Kidney capillary endothelial cell (primary cell): ENCODE measurements at regions not wholly inside any gene's neighbourhood (a gene's known extent, or its start where the extent isn't known, plus 50 kb on each side); places are given as distances from the start of the nearest gene placed in this dataset.
"Not testable (repeated sequence)": the region's sequence is repeated elsewhere in the genome, so short reads cannot be mapped to it uniquely, and the experiment has no call there.

ENCODE experiments used
- DNase-seq: peaks from one replicate; pipeline ENCODE4 v3.0.0-alpha.2; 2018; ENCODE audit warnings: low spot score

GRCh38 chr12:88816201-88816600, 235.9 kb upstream of the KITLG start:
- no peak for DNase-seq

GRCh38 chr12:88814779-88815178, 234.5 kb upstream of the KITLG start:
- DNase-seq, result no peak

GRCh38 chr12:88812610-88813009, 232.3 kb upstream of the KITLG start:
- DNase-seq, result no peak

- no peak for DNase-seq
Observed at GRCh38 chr12:88810806-88811205, 230.5 kb upstream of the KITLG start.

- DNase-seq, result not testable (repeated sequence)
Observed at GRCh38 chr12:88809841-88810240, 229.6 kb upstream of the KITLG start.

- DNase-seq, result no peak
Observed at GRCh38 chr12:88805692-88806091, 225.4 kb upstream of the KITLG start.

GRCh38 chr12:88805286-88805685, 225.0 kb upstream of the KITLG start:
- no peak for DNase-seq

GRCh38 chr12:88802096-88802706, 221.9 kb upstream of the KITLG start:
- no peak for DNase-seq

GRCh38 chr12:88801227-88802095, 221.2 kb upstream of the KITLG start:
- no peak for DNase-seq

GRCh38 chr12:88793096-88793495, 212.8 kb upstream of the KITLG start:
- no peak for DNase-seq

- no peak for DNase-seq
Observed at GRCh38 chr12:88790231-88790630, 210.0 kb upstream of the KITLG start.

GRCh38 chr12:88784166-88784565, 203.9 kb upstream of the KITLG start:
- DNase-seq, result no peak

- DNase-seq, result peak; percentile 23
Observed at GRCh38 chr12:88782351-88782750, 202.1 kb upstream of the KITLG start.

- DNase-seq, result no peak
Observed at GRCh38 chr12:88781909-88782308, 201.6 kb upstream of the KITLG start.

GRCh38 chr12:88778064-88778463, 197.8 kb upstream of the KITLG start:
- no peak for DNase-seq

- no peak for DNase-seq
Observed at GRCh38 chr12:88775742-88776151, 195.5 kb upstream of the KITLG start.

- DNase-seq, result no peak
Observed at GRCh38 chr12:88767699-88768098, 187.4 kb upstream of the KITLG start.

GRCh38 chr12:88764781-88765480, 184.7 kb upstream of the KITLG start:
- DNase-seq, result no peak

- DNase-seq, result no peak
Observed at GRCh38 chr12:88763536-88764100, 183.3 kb upstream of the KITLG start.

GRCh38 chr12:88758176-88758575, 177.9 kb upstream of the KITLG start:
- no peak for DNase-seq

- DNase-seq, result no peak
Observed at GRCh38 chr12:88756917-88757316, 176.6 kb upstream of the KITLG start.

- DNase-seq, result no peak
Observed at GRCh38 chr12:88756153-88756552, 175.9 kb upstream of the KITLG start.

- no peak for DNase-seq
Observed at GRCh38 chr12:88753707-88754106, 173.4 kb upstream of the KITLG start.
